SU-DHL-6 (cell line): ENCODE measurements at regions not wholly inside any gene's neighbourhood (a gene's known extent, or its start where the extent isn't known, plus 50 kb on each side); places are given as distances from the start of the nearest gene placed in this dataset.

Source experiments
- CTCF ChIP-seq: fragments of 200-600 bp; sonication (generic); IDR thresholded peaks from one replicate; pipeline ENCODE4 v1.5.1; 2017; ENCODE audit warnings: antibody characterized with exemption, mild to moderate bottlenecking, low read length, moderate library complexity; ENCODE audit not compliant: insufficient read depth, poor library complexity, severe bottlenecking
- EZH2phosphoT487 ChIP-seq: fragments of 200-600 bp; sonication (generic), shearing (Covaris generic); conservative IDR thresholded peaks from 2 replicates; pipeline ENCODE4 v1.6.1; 2018; ENCODE audit warnings: mild to moderate bottlenecking, antibody characterized with exemption, low read length, moderate library complexity, mixed read lengths

GRCh38 chr2:142542431-142542910 lies 335.0 kb upstream of the KYNU start:
- TF ChIP-seq CTCF: no peak
- no peak for TF ChIP-seq EZH2phosphoT487
